GM18909 (cell line): ENCODE measurements at regions not wholly inside any gene's neighbourhood (a gene's known extent, or its start where the extent isn't known, plus 50 kb on each side); places are given as distances from the start of the nearest gene placed in this dataset.
A peak's percentile ranks its signal among the peaks of the same experiment; 100 is the strongest.
"Not testable (repeated sequence)": the region's sequence is repeated elsewhere in the genome, so short reads cannot be mapped to it uniquely, and the experiment has no call there.

Source experiments
- ATAC-seq: cut with Tn5 transposase; IDR thresholded peaks from one replicate; pipeline ENCODE4 v1.9.1; 2021; ENCODE audit warnings: mild to moderate bottlenecking; ENCODE audit not compliant: unreplicated experiment, poor library complexity

DNA sequence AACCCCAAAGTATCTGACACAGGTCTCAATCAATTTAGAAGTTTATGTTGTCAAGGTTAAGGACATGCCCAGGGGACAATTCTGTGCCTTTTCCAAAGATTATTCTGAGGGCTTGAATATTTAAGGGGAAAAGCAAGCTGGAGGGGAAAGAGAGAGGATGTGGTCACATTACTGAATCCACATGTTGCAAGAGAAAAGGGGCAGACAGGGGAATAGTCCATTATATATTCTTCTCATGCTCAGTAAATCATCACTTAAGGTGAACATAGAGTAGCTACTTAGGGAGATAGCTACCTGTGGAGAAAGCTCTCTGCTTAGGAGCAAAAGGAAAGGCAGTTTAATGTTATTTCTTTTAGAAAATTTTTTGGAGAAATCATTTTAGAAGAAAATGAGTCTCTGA lies 751.6 kb downstream of the SI start:
- ATAC-seq = no peak

- ATAC-seq = no peak
Observed at GRCh38 chr3:164320962-164321361, 757.3 kb downstream of the SI start.

DNA sequence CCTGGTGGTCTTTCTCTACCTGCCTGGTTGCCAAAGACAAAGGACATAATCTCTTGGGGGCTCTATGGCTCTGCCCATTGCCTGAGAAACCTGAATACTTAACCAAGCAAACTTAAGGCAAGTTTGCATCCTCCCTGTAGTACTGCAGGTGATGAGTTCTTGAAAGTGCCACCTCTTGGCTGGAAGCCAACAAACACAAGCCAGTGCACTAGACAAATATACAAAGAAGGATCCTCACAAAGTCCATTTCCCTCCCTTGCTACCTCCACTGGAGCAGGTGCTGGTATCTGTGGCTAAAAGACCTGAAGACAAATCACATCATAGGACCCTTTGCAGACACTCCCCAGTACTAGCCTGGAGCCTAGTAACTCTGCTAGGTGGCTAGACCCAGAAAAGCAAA lies 772.3 kb downstream of the SI start:
- ATAC-seq = no peak

GRCh38 chr3:164303894-164304293 lies 774.4 kb downstream of the SI start:
- no peak for ATAC-seq

DNA sequence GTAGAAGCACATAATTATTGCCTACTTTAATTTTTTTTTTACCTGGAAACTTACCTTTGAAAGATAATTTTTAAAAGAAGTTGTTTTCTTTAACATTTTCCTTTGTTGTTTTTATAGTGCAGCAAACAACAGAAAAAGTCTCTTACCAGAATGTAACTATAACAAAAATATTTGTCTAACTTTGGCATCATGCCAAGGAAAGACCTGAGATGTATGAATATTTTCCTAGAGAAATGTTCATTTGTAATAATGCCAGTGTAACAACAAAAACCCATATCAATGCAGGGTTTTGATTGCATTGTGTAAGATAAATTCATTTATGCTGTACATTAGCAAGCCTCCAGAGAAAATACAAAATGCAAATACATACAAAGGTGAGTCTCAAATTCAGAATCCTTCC lies 775.7 kb downstream of the SI start:
- no peak for ATAC-seq

DNA sequence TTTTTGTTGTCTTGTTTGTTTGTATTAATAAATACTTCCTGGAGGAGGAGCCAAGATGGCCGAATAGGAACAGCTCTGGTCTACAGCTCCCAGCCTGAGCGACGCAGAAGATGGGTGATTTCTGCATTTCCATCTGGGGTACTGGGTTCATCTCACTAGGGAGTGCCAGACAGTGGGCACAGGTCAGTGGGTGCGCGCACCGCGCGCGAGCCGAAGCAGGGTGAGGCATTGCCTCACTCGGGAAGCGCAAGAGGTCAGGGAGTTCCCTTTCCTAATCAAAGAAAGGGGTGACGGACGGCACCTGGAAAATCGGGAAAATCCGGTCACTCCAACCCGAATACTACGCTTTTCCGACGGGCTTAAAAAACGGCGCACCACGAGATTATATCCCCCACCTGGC lies 786.8 kb downstream of the SI start:
- ATAC-seq = not testable (repeated sequence)

- ATAC-seq = no peak
Observed at GRCh38 chr3:164278550-164278949, 799.7 kb downstream of the SI start.

- no peak for ATAC-seq
Observed at GRCh38 chr3:164267053-164267452, 811.2 kb downstream of the SI start.

GRCh38 chr3:164250923-164251322 lies 827.4 kb downstream of the SI start:
- ATAC-seq = no peak

- ATAC-seq = no peak
Observed at GRCh38 chr3:164236851-164237250, 841.4 kb downstream of the SI start.

DNA sequence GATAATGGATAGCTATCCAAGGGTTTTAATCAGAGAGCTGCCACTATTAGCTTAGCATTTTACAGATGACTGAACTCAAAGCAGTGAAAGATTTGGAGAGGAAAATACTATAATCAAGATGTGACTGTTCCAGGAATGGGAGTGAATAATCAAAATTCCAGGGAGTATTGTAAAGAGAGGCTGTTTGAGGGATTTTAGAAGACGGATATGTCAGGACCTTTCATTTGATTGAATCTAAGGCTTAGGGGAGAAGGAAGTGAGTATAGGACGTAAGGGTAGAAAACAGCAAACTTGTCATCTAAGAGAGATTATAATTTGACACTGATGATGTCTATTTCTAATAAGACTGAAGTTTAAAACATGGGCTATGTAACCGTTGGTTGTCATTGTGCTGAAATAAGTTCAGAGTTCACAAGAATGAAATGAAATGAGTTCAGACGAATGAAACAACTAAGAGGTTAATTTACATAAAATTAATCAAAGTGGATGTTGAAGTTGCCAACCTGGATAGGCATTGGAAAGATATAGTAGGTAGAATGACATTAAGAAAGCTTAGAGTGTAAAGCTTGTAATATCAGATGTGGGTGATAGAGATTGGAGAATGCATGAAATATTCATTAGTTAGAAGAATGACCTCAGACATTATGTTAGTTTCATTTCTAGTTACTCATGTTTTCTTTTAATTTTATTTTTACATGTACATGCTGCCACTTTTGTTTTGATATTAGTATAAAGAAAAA lies 842.8 kb downstream of the SI start:
- no peak for ATAC-seq

- no peak for ATAC-seq
Observed at GRCh38 chr3:164233951-164234350, 844.3 kb downstream of the SI start.

GRCh38 chr3:164231718-164232117 lies 846.6 kb downstream of the SI start:
- ATAC-seq = no peak

- peak; percentile 57 for ATAC-seq
Observed at GRCh38 chr3:164230385-164231094, 847.8 kb downstream of the SI start.

DNA sequence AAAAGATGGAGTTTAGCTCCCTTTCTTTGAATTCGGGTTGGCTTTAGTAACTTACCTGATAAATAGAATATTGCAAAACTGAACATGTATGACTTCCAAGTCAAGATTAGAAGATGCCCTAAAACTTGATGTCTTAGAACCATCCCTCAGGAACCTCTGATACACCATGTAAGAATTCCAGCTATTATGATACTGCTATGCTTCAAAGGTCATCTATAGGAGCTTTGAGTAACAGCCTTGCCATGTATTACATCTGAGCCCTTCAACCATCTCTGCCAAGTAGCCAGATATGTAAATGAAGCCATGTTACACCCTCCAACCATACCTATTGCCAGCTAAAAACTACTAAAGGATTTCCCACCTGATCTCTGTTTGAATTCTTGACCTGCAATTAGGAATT lies 854.2 kb downstream of the SI start:
- no peak for ATAC-seq

GRCh38 chr3:164222197-164222596 lies 856.1 kb downstream of the SI start:
- ATAC-seq = no peak

- no peak for ATAC-seq
Observed at GRCh38 chr3:164221297-164221696, 857.0 kb downstream of the SI start.

DNA sequence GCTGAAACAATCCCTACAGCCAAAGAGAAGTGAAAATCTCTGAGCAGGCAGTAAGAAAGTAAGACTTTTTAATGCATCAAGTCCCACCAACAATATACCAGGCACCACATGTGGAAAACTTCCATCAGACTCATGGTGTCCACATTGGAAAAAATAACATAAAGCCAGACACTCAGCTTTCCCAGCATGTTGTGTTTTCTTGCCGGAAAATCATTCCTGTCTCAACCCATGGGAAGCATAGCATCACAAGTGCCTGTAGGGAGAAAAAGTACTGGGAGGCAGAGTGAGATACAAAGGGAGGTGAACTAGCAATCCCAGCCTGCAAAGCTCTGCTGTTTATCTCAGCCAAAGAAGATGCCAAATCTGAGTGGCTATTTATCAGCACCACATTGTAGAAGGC lies 868.9 kb downstream of the SI start:
- no peak for ATAC-seq

GRCh38 chr3:164208821-164209220 lies 869.5 kb downstream of the SI start:
- no peak for ATAC-seq

DNA sequence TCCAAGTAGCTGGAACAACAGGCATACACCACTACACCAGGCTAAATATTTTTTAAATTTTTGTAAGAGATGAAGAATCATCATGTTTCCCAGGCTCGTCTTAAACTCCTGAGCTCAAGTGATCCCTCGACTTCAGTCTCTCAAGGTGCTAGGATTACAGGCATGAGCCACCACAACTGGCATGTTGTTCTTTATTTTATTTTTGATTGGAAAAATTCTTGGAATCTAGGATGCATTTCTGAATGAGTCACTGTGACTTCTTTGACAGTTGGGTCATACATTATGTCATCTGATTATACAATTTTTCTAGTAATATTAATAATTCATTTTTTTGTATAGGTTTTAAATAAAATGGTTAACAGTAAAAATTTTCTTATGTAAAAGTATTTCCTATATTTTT lies 870.2 kb downstream of the SI start:
- ATAC-seq = no peak

- ATAC-seq = no peak
Observed at GRCh38 chr3:164200053-164200823, 878.1 kb downstream of the SI start.
